IPS-11a (cell line): ENCODE measurements at regions not wholly inside any gene's neighbourhood (a gene's known extent, or its start where the extent isn't known, plus 50 kb on each side); places are given as distances from the start of the nearest gene placed in this dataset.

Experiments
- H3K4me3 ChIP-seq: one replicate; pipeline ENCODE4 v1.5.1; 2013; ENCODE audit warnings: low read depth, low read length, control low read depth

GRCh38 chr9:95735701-95736100 lies 139.8 kb upstream of the ERCC6L2 start:
- no peak overlapping the region for H3K4me3 ChIP-seq

GRCh38 chr9:95733741-95734666 lies 141.5 kb upstream of the ERCC6L2 start:
- H3K4me3 ChIP-seq: no peak overlapping the region

GRCh38 chr9:95732802-95733688 lies 142.4 kb upstream of the ERCC6L2 start:
- H3K4me3 ChIP-seq: no peak overlapping the region

- H3K4me3 ChIP-seq: no peak overlapping the region
Measured at GRCh38 chr9:95731876-95732275, 143.6 kb upstream of the ERCC6L2 start.

GRCh38 chr9:95729669-95730368 lies 145.7 kb upstream of the ERCC6L2 start:
- H3K4me3 ChIP-seq: no peak overlapping the region

GRCh38 chr9:95729046-95729445 lies 146.4 kb upstream of the ERCC6L2 start:
- no peak overlapping the region for H3K4me3 ChIP-seq

- H3K4me3 ChIP-seq: no peak overlapping the region
Measured at GRCh38 chr9:95727947-95728520, 147.5 kb upstream of the ERCC6L2 start.

GRCh38 chr9:95726756-95727155 lies 148.7 kb upstream of the ERCC6L2 start:
- H3K4me3 ChIP-seq: no peak overlapping the region

GRCh38 chr9:95725045-95725444 lies 150.4 kb upstream of the ERCC6L2 start:
- H3K4me3 ChIP-seq: no peak overlapping the region

- no peak overlapping the region for H3K4me3 ChIP-seq
Measured at GRCh38 chr9:95724253-95724991, 151.1 kb upstream of the ERCC6L2 start.

- no peak overlapping the region for H3K4me3 ChIP-seq
Measured at GRCh38 chr9:95722141-95722540, 153.3 kb upstream of the ERCC6L2 start.

- H3K4me3 ChIP-seq: no peak overlapping the region
Measured at GRCh38 chr9:95721061-95721531, 154.4 kb upstream of the ERCC6L2 start.

- no peak overlapping the region for H3K4me3 ChIP-seq
Measured at GRCh38 chr9:95720496-95720895, 155.0 kb upstream of the ERCC6L2 start.

- no peak overlapping the region for H3K4me3 ChIP-seq
Measured at GRCh38 chr9:95719354-95719753, 156.1 kb upstream of the ERCC6L2 start.

GRCh38 chr9:95718263-95718662 lies 157.2 kb upstream of the ERCC6L2 start:
- H3K4me3 ChIP-seq: no peak overlapping the region

- no peak overlapping the region for H3K4me3 ChIP-seq
Measured at GRCh38 chr9:95715868-95716435, 159.5 kb upstream of the ERCC6L2 start.

GRCh38 chr9:95710446-95710845 lies 165.0 kb upstream of the ERCC6L2 start:
- no peak overlapping the region for H3K4me3 ChIP-seq

- no peak overlapping the region for H3K4me3 ChIP-seq
Measured at GRCh38 chr9:95696701-95697100, 178.8 kb upstream of the ERCC6L2 start.

GRCh38 chr9:95691435-95691834 lies 174.7 kb upstream of the PTCH1 start:
- no peak overlapping the region for H3K4me3 ChIP-seq

- H3K4me3 ChIP-seq: no peak overlapping the region
Measured at GRCh38 chr9:95689669-95690068, 172.9 kb upstream of the PTCH1 start.
